GM18511 (cell line): ENCODE measurements at regions not wholly inside any gene's neighbourhood (a gene's known extent, or its start where the extent isn't known, plus 50 kb on each side); places are given as distances from the start of the nearest gene placed in this dataset.

ENCODE experiments used
- ATAC-seq: cut with Tn5 transposase; IDR thresholded peaks from one replicate; pipeline ENCODE4 v1.9.1; 2021; ENCODE audit warnings: mild to moderate bottlenecking, moderate library complexity; ENCODE audit not compliant: unreplicated experiment

DNA sequence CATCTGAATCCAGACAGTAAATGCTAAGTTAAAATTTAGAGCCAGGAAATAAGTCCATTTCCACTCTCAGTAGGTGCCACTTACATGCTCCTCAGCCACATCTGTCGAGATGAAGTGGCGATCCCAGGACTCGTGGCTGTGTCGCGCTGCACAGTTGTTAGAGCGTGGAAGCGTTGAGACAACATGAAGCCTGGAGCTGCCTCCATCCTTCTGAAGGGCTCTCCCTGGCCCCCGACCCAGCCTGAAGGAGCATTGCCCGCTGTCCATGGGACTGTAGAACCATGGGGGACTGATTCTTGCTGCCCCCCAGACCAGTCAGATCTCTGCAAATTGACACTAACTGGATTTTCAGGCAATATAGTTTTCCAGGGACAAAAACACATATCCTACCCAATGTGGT lies 58.9 kb downstream of the IRX1 start:
- ATAC-seq, result no peak

DNA sequence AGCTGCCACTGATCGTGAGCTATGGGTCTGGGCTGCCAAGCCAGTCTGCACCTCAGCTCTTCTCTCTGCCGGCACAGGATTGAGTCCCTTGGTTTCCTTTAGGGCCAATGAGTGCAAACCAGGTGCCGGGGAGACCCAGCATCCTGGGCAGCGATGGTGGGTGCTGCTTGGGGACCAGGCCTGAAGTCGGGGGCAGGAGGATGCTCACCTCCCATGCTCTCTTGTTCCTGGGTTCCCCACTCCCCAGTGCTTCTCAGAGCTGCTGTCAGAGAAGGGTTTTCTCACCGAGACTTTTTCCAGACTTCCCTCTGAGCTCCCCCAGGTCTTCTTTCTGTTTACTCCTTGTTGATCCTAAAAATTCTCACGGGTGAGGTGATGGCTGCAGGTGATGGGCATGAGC lies 61.2 kb downstream of the IRX1 start:
- no peak for ATAC-seq

DNA sequence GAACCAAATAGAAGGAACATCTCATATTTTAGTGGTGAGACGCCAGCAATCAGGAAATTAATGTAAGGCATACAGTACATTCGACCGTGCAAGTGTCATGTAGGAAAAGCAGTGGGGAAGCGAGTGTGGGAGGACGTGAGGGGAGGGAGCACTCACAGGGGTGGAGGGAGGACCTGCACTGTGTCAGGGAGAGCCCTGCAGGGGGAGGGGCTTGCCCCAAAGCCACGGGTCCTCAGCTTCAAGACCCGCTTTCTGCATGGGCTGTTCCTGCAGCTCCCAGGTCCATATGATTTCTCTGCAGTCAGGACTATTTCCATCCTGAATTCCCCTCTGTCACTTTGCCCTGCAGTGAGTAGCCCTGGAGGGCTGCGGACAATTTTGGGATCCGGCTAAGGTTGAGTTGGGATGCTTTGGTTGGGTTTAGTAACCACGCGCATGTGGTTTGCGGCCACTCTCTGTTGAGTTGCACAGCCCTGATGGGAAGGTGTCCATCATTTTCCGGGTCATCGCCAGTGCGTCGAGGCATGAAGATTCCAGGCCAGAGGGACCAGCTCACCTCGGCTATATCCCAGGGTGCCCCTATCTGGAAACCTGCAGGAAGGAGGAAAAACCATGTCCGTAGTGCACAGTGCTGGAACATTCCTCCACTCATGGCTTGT lies 61.9 kb downstream of the IRX1 start:
- no peak for ATAC-seq

DNA sequence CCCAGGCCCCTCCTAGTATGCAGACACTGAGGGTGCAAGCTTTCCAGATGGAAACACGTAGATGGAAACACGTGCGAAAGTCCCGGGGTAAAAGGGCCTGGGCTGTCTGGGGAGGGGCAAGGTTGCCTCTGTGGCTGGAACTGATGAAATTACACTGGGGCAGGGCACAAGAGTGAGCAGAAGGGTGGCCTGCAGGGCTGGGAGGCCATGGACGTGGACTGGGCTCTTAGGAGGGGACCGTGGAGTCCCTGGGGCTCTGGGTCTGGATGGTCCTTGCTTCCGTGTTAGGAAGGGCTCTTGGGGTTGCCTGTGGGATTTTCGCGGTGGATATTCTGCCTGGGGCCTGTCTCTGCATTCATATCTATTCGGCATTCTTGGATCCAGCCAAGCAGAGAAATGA lies 63.3 kb downstream of the IRX1 start:
- ATAC-seq, result no peak

DNA sequence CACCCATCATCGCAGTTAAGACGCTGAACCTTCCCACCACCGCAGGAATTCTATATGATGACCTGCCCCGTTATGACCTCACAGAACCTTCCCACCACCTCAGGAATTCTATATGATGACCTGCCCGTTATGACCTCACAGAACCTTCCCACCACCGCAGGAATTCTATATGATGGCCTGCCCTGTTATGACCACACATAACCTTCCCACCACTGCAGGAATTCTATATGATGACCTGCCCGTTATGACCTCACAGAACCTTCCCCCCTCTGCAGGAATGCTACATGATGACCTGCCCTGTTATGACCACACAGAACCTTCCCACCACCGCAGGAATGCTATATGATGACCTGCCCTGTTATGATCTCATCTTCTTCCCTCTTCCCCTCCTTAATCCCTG lies 64.3 kb downstream of the IRX1 start:
- ATAC-seq, result no peak

DNA sequence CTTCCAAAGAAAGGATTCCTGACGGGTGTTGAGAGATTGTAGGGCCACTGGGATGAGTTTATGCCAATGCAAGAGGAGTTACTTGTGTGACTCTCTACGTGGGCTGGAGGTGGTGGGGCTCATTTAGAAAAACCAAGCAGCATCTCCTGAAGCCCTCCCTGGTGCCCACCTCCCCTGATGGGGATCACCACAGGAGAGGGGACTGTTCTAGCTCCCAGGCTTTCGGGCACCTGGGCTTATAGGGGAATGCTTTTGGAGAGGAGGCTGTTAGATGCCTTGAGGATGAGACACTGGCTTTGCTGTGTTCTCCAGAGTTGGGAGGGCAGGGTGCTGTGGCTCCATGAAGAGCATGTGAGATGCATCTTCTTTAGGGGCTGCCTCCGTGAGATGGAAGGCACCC lies 65.0 kb downstream of the IRX1 start:
- ATAC-seq, result no peak

DNA sequence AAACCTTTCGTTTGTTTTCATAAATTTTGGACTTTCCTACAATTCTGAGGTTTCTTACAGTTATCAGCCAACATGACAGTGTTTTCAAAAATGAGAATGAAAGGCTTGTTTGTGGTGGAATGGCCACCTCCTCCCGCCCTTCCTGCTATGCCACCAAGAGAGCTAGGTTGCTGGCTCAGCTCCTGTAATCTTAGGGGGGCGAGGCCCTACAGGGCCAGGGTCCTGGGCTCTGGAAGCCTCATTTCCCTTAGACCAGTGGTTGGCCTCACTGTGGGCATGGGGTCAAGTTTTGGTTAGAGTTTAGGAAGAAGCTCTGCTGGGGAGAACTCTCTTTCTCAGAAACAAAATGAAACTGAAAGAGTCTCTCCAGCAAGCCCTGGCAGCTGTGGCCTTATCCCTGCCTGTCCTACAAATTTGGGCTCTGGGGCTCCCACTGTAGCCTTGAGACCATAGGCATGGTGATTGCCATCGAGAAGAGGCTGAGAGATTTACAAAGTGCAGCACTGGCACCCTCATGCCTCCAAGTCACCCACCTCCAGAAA lies 66.2 kb downstream of the IRX1 start:
- ATAC-seq, result no peak

DNA sequence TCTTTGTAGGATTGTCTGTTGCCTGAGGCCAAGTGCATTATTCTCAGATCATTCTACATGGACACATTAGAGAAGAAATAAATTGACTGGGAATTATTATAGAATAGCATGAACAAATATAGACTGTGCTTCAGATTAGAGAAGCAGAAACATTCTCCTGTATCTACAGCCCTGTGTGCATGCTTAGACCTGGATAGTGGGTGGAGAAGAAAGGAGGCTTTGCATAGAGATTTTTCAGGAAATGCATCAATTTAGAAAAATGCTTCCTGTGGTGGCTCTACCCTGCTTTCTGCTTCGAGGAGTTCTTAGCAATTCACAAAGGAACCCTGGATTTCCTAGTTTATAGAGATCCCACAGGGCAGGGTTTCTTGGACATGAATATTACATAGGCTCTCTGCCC lies 66.7 kb downstream of the IRX1 start:
- ATAC-seq, result no peak

DNA sequence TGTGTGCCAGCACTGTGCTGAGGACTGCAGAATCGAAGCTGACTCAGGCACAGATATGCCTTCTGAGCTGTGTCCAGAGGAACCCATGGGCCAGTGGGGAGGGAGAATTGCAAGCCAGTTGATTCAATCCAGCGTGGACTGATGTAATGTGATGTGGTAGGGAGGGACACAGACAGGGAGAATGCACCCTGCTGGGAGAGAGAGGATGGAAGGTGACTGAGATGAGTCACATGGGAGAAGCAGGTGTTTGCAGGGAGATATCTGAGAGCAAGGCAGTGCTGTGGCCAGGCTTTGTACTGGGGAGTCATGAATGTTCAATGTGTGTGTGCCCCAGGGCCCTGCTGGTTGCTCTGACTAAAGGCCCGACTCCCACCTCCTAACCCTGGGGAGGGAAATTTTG lies 75.7 kb downstream of the IRX1 start:
- ATAC-seq, result no peak

DNA sequence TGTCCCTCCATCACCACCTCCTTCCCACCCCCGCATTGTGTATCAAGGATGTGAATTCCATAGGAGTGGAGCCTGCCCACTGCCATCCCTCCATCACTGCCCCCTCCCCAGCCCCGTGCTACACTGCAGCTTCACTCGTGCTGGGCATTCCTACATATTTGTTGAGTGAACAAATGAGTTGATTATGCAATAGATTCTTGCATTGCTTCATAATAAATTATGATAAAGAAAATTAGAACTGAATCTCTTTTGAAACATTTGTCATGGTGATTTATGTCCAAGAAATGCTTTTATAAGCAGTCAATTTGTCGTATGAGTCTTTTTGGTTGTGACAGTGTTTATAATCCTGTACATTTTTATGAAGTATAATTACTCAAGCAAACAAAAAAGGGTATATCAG lies 83.2 kb downstream of the IRX1 start:
- no peak for ATAC-seq

DNA sequence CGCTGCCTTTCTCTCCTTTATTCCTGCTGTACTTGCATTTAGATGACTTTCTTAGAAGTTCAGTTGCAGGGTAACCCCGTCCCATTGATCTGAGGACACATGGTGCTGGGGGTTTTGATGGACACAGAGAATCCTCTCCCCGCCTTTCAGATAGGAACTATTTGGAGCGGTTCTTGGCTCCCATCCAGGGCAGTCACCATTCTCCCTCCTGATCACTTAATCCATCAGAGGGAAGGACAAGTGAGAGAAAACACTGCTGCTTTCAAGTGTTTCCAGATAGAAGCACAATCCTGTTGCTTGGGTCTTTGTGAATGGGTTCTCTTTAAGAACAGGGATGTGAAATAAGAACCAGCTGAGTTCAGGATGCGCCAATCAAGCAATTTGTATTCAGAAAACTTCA lies 85.2 kb downstream of the IRX1 start:
- ATAC-seq, result no peak

DNA sequence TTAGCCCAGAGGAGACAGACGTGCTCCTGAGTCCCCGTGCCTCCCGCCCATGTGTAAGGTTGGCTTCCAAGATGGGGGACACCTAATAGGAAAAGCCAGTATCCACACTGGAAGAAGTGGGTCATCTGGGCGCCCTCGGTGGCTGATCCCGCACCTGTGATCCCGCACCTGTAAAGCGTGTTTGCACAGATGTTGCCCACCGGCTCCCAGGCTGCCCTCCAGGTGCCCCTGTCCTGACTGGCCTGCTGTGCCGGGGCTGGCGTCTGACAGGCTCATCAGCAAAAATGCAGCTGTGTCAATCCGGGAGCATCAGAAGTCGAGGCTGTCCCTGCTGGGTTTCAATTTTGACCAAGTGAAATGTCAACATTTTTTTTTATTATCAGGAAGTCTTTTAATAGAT lies 88.5 kb downstream of the IRX1 start:
- no peak for ATAC-seq

DNA sequence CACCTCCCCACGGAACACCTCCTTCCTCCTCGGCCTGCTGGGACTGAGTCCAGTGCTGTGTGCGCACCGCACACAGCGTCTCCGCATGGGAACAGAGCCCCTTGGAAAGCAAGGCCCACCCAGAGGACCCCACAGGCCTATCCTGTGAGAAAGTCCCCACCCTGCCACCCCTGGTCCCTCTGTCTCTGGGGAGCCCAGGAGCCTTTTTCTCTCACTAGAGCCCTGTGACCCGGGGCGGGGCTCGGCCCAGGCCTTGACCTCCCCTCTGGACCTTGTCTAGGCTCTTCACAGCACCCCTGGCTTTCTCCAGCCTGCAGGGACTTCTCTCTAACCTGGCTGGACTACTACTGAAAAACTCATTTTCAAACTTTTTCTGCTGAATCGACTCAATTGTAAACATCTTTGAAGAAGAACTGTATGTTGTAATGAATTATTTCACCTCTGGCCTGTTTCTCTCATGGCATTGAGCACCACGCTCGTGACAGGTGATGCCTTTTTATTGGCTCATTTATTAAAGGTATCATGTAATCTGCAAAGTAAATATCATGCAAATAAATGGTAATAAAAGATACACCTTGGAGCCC lies 89.2 kb downstream of the IRX1 start:
- ATAC-seq, result no peak

DNA sequence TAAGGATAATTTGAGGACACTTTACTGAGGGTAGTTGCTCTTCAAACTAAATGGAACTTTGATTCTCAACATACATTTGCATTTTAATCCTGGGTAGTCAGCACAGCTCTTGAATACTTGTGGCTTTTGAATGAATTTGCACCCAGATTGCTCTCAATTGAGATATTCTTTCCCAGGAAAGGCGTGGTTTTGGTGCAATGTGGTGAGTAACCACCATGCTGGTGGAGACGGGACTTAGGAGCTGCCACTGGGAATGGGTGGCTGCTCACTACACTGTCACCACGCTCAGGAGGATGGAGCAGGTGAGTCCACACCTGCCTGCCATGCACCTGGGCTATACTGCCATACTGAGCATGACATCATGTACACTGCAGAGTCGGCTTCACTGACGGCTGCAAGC lies 99.2 kb downstream of the IRX1 start:
- ATAC-seq, result no peak

DNA sequence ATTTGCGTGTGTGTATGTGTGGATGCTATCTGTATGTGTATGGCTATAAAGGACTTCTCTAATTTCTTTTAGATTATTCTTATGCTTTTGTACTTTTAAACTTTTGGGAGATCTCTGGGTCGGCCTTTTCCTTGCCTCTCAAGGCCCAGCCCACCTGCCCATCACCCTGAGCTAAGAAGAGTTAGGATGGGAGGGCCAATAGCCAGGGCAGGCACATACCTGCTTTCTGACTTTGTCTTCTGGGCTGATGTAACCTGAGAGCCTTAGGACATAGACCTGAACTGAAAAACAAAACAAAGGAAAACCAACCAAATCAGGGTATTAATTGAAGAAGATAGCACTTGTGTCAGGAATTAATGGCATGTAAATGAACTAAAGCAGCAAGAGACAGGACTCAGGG lies 100.2 kb downstream of the IRX1 start:
- ATAC-seq, result no peak

DNA sequence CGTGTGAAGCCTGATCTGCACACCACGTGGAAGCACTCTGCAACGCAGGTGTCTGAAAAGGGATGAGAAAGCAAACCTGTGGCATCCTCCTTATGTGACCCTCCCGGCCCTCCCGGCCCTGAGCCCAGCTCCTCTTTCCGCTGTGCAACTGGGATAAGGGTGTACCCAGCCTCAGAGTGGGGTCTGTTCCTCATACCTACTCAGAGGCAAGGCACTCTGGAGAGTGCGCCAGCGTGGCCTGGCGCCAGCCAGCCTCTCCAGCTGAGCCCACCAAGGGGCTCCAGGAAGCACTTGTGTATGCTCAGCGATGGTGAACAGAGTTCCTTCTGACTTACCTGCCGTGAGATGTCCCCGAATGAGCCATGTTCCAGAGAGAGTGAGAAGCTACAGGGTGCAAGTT lies 102.8 kb downstream of the IRX1 start:
- ATAC-seq, result no peak

DNA sequence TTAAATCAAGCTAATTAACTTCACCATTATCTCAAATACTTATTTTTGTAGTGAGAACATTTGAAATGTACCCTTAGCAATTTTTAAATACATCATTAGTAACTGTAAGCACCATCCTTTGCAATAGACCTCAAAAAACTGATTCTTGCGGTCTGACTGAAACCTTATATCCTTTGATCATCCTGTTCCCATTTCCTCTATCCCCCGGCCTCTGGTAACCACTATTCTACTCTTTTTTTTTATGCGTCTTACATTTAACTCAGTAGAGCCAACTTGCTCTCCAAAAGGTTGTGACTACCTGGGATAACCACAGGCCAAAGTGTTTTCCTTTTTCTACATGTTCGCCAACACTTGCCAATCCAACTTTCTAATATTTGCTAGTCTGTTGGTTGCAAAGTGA lies 106.1 kb downstream of the IRX1 start:
- ATAC-seq, result no peak

DNA sequence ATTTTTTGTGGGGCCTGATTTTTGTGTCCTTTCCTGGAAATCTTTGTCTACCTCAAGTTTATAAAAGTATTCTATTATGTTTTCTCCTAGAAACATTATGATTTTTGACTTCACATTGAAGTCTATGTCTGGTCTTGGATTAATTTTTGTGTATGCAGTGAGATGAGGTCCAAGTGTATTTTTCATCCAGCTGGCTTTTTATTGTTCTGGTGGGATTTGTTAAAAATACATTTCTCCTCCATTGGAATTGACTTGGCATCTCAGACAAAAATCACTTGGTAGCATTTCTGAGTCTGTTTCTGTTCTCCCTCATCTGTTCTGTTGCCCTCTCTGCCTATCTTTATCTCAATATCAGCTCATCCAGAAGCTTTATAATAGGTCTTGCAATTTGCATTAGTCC lies 109.0 kb downstream of the IRX1 start:
- ATAC-seq, result no peak

DNA sequence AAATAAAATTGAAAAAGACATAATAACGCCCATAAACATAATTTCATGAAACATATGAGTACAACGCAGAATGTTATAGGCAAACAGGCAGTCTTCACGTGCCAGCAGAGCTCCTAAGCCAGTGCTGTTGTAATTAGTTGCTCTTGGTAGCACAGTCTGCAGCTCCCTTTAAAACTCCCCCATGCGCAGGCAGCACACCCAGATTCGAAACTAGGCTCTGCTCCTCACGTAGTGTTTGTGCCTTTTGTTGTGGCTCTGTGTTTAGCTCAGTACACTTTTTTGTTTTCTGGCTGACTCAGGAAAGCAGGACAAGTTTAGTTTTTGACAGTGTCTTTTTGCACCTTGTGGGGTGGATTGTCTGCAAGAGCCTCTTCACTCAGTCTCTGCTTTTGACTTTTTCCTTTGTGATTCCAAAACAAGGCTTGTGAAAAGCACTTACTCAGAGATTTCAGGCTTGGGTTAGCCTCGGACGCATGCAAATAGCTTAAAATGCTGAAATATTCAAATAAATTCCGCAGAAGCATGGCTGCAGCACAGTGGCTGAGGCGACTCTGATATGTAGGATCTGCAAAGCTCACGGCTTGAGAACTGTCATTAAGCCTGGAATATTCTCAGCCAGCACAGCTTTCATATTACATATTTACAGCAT lies 113.6 kb downstream of the IRX1 start:
- ATAC-seq, result no peak

DNA sequence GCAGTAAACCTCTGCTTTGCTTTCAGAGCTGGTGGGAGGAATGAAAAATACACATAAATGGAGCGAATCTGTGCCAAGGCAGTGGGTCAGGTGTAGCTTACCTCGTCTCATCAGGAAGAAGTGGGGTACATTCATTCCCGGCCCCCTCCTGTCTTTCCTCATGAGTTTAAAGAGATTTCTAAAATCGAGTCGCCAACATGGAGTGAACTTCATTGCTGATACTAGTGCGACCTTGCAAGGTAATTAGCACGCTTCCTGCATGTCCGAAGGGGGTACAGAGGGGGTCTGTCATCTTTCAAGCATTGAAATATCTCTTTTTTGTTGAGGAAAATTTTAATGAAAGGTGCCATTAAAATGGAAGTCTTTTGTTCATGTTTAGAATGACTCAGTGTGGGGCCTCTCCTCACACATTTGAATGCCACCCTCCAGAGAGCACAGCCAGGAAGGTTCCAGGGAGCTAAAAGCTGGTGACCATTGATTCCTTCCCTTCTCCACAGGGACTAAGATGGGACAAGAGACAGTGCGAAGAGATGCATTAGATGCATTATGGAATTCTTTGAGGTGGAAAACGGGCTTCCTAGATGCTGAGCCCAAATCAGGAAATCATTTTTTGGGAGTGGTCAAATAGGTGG lies 114.2 kb downstream of the IRX1 start:
- ATAC-seq, result no peak

DNA sequence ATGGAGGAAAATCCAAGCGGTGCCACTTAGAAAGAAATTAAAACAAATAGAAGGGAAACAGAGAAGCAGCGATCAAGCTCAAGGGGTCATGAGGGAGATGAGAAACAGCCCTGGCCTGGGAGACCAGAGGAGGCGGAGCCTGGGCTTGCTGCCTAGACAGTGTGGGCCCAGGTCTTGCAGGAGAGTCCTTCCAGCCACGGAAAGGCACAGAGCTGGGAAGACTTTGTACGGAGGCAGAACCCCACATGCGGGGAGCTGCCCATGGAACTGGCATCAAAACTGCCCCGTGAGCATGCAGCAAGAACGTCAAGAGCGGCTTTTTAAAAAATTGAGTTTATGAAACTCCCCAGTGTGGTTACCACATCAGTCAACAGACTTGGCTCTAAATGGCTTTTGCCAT lies 119.4 kb downstream of the IRX1 start:
- ATAC-seq, result no peak

DNA sequence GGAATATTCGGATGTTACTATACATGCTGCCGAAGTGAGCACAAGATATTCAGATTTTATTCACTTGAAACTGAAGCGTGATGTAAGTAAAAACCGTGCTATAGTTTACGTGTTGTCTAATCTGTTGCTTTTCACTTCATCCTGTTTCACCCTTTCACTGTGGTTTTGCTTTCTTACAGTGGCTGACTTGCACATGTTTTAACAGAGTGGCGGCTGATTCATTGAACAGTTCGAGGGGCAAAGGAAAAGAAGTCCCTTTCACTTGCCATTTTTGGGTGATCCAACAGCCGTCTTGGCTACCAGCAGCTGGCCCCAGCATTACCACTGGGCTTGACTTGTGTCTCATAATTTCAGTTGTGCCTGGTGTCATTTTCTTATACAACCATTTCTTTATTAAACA lies 134.0 kb downstream of the IRX1 start:
- no peak for ATAC-seq
